HepG2 (cell line): ENCODE measurements at regions not wholly inside any gene's neighbourhood (a gene's known extent, or its start where the extent isn't known, plus 50 kb on each side); places are given as distances from the start of the nearest gene placed in this dataset.

Source experiments
- ATAC-seq: fragments of 200-7000 bp; cut with Tn5 transposase; 3 replicates; pipeline ENCODE4 v1.9.1; 2020; ENCODE audit warnings: mild to moderate bottlenecking, moderate library complexity
- BruUV-seq: library from RNA; stranded (reverse); fragments of 400-500 nt; replicated peaks from 2 replicates; lab custom pipeline; 2021; lab: Mats Ljungman, UMichigan
- CTCF ChIA-PET: fragments of 300-600 bp; formaldehyde crosslinking; extraction: SDS; loops from one replicate; lab custom pipeline; 2021; ENCODE audit warnings: low total read pairs, inconsistent platforms, low intra/inter-chr PET ratio; lab: Yijun Ruan, JAX
- POLR2A ChIA-PET: fragments of 350-600 bp; sonication (Branson Sonifier 250); formaldehyde crosslinking; loops from one replicate; lab custom pipeline; 2020; ENCODE audit warnings: antibody characterized with exemption, inconsistent platforms; lab: Yijun Ruan, JAX
- DNase-seq: peaks from one replicate; pipeline ENCODE4 v3.0.0-alpha.2; 2015; ENCODE audit warnings: low spot score
- FAIRE-seq: peaks from 3 replicates; lab custom pipeline; 2011; peaks lifted over from hg19 to GRCh38; lab: Jason Lieb, UNC
- H2AFZ ChIP-seq: one replicate; pipeline ENCODE4 v1.6.1; 2011; ENCODE audit warnings: low read length, inconsistent platforms
- H3K27ac ChIP-seq: fragments of 300-600 bp; 3 replicates; pipeline ENCODE4 v1.8.0; 2011; ENCODE audit warnings: mixed run types, mild to moderate bottlenecking, mixed read lengths, low read length, inconsistent platforms; ENCODE audit not compliant: insufficient read depth; ENCODE audit errors: extremely low read length
- H3K27me3 ChIP-seq, 2 experiments: fragments of 200-600 bp in 1 of 2; 2 replicates in 1 of 2; 3 replicates in 1 of 2; pipeline versions ENCODE4 v1.6.0 to v1.8.0; 2011; ENCODE audit warnings: low read length in 2 of 2, mild to moderate bottlenecking in 2 of 2, moderate library complexity in 2 of 2, inconsistent platforms in 1 of 2; ENCODE audit not compliant: insufficient read depth in 2 of 2, control insufficient read depth in 1 of 2
- H3K36me3 ChIP-seq, 2 experiments: fragments of 200-600 bp in 1 of 2; replicated peaks in 1 of 2; 2 replicates in 1 of 2; 3 replicates in 1 of 2; pipeline versions ENCODE4 v1.5.1 to v1.8.0; 2011; ENCODE audit warnings: low read length in 2 of 2, inconsistent platforms in 1 of 2; ENCODE audit not compliant: insufficient read depth in 2 of 2, control insufficient read depth in 1 of 2
- H3K4me1 ChIP-seq: 2 replicates; pipeline ENCODE4 v1.5.1; 2012; ENCODE audit warnings: low read length, inconsistent platforms; ENCODE audit not compliant: insufficient read depth
- H3K4me2 ChIP-seq: 2 replicates; pipeline ENCODE4 v1.6.0; 2011; ENCODE audit warnings: low read depth, low read length, inconsistent platforms
- H3K4me3 ChIP-seq, 3 experiments: fragments of 200-600 bp in 1 of 3; sonication (generic), shearing (Covaris generic) in 1 of 3; replicated peaks in 1 of 3; 2 replicates each; pipeline ENCODE4 v1.5.1; 2011 to 2016; ENCODE audit warnings: low read length in 3 of 3, inconsistent platforms in 2 of 3, low read depth in 2 of 3, mild to moderate bottlenecking in 2 of 3, control low read depth in 1 of 3, mixed read lengths in 1 of 3; ENCODE audit not compliant: insufficient read depth in 1 of 3
- H3K79me2 ChIP-seq: one replicate; pipeline ENCODE4 v1.6.1; 2011; ENCODE audit warnings: low read length, inconsistent platforms; ENCODE audit not compliant: insufficient read depth
- H3K9ac ChIP-seq: 2 replicates; pipeline ENCODE4 v1.6.0; 2011; ENCODE audit warnings: mild to moderate bottlenecking, low read depth, low read length, inconsistent platforms; ENCODE audit not compliant: insufficient read depth
- H3K9me3 ChIP-seq: 2 replicates; pipeline ENCODE4 v1.5.1; 2012; ENCODE audit warnings: mild to moderate bottlenecking, low read length
- H4K20me1 ChIP-seq: 2 replicates; pipeline ENCODE4 v1.6.0; 2011; ENCODE audit warnings: inconsistent platforms, mild to moderate bottlenecking, low read length, moderate library complexity; ENCODE audit not compliant: insufficient read depth
- ARID5B ChIP-seq: IDR thresholded peaks from 2 replicates; pipeline ENCODE4 v1.4.0; 2020; ENCODE audit warnings: mild to moderate bottlenecking, missing genetic modification reagents
- GATA4 ChIP-seq: sonication (generic); IDR thresholded peaks from 2 replicates; pipeline ENCODE4 v1.6.1; 2016; ENCODE audit warnings: antibody characterized with exemption, low read depth, borderline replicate concordance
- HDAC2 ChIP-seq: sonication (generic); formaldehyde crosslinking; IDR thresholded peaks from 2 replicates; pipeline ENCODE4 v1.4.0; 2020; ENCODE audit warnings: missing genetic modification reagents
- MAFF ChIP-seq: IDR thresholded peaks from 2 replicates; pipeline ENCODE4 v1.6.1; 2011; ENCODE audit warnings: low read depth, low read length, improper control_type of control experiment
- MAFK ChIP-seq, 2 experiments: IDR thresholded peaks in 1 of 2; conservative IDR thresholded peaks in 1 of 2; 2 replicates each; pipeline ENCODE4 v1.6.1; 2011; ENCODE audit warnings: improper control_type of control experiment in 2 of 2, low read length in 2 of 2
- MEIS1 ChIP-seq: sonication (generic); formaldehyde crosslinking; IDR thresholded peaks from 2 replicates; pipeline ENCODE4 v1.9.0; 2021; ENCODE audit warnings: mild to moderate bottlenecking, missing genetic modification reagents, moderate library complexity, borderline replicate concordance
- POLR2AphosphoS5 ChIP-seq: IDR thresholded peaks from 2 replicates; pipeline ENCODE4 v1.6.1; 2012; ENCODE audit warnings: low read depth, low read length
- STAT6 ChIP-seq: sonication (generic); formaldehyde crosslinking; IDR thresholded peaks from 2 replicates; pipeline ENCODE4 v1.4.0; 2020; ENCODE audit warnings: missing genetic modification reagents, mild to moderate bottlenecking, borderline replicate concordance
- TARDBP ChIP-seq: sonication (generic); formaldehyde crosslinking; IDR thresholded peaks from 2 replicates; pipeline ENCODE4 v1.8.0; 2022; ENCODE audit warnings: mild to moderate bottlenecking, missing genetic modification reagents
- ZMYM4 ChIP-seq: sonication (generic); formaldehyde crosslinking; IDR thresholded peaks from 2 replicates; pipeline ENCODE4 v1.8.1; 2023; ENCODE audit warnings: mild to moderate bottlenecking, missing genetic modification reagents
- WGBS: methylation state at CpG from one replicate; pipeline ENCODE4 v1.1.6; 2017; ENCODE audit warnings: low lambda C conversion rate; 5-methylcytosine and 5-hydroxymethylcytosine counted together
- in situ Hi-C: cut with HindIII; loops from 2 replicates; pipeline ENCODE4 v1.10.0; 2017; ENCODE audit warnings: low pct_unique_long_range_greater_than_20kb; ENCODE audit not compliant: extremely low pct_ligation_motif_present
- intact Hi-C: fragments of 100-400 bp; cut with micrococcal nuclease; formaldehyde crosslinking; loops from one replicate; pipeline ENCODE4 v1.10.0; 2022; ENCODE audit not compliant: unreplicated experiment
- TF ChIP-seq, protein P1 (sequence below): sonication (generic); formaldehyde crosslinking; IDR thresholded peaks from 2 replicates; pipeline ENCODE4 v1.5.1; 2020; ENCODE audit warnings: missing genetic modification reagents, mild to moderate bottlenecking, borderline replicate concordance
- TF ChIP-seq, protein P2 (sequence below): sonication (generic); formaldehyde crosslinking; IDR thresholded peaks from 2 replicates; pipeline ENCODE4 v1.8.0; 2022; ENCODE audit warnings: missing genetic modification reagents, mild to moderate bottlenecking, moderate library complexity, borderline replicate concordance

- no TSS peak for BruUV-seq
- ATAC-seq (no peak), FAIRE-seq (no peak), DNase-seq (no peak)
- no peak overlapping the region for H3K4me3 ChIP-seq
- no peak overlapping the region for H3K4me2 ChIP-seq
- TF ChIP-seq STAT6 (CRISPR knock-in tag) (no peak), MAFK (conservative IDR thresholded peaks at IDR 0.05 in 1 of 2, IDR thresholded peaks at IDR 0.05 in 1 of 2; ENCODE audit: low read length in 2 of 2) (peak in 1 of 2 experiments; percentile 28; a peak in 1 of 4 replicates), ZMYM4 (no peak), TARDBP (CRISPR knock-in tag) (no peak), HDAC2 (no peak), GATA4 (no peak), POLR2AphosphoS5 (no peak), MAFF (peak; percentile 28; the same call in 1 of the 2 replicates), ARID5B (CRISPR knock-in tag) (no peak), MEIS1 (CRISPR knock-in tag) (no peak)
- TF ChIP-seq, protein P1, sequence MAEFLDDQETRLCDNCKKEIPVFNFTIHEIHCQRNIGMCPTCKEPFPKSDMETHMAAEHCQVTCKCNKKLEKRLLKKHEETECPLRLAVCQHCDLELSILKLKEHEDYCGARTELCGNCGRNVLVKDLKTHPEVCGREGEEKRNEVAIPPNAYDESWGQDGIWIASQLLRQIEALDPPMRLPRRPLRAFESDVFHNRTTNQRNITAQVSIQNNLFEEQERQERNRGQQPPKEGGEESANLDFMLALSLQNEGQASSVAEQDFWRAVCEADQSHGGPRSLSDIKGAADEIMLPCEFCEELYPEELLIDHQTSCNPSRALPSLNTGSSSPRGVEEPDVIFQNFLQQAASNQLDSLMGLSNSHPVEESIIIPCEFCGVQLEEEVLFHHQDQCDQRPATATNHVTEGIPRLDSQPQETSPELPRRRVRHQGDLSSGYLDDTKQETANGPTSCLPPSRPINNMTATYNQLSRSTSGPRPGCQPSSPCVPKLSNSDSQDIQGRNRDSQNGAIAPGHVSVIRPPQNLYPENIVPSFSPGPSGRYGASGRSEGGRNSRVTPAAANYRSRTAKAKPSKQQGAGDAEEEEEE (CRISPR knock-in tag): no peak
- TF ChIP-seq, protein P2, sequence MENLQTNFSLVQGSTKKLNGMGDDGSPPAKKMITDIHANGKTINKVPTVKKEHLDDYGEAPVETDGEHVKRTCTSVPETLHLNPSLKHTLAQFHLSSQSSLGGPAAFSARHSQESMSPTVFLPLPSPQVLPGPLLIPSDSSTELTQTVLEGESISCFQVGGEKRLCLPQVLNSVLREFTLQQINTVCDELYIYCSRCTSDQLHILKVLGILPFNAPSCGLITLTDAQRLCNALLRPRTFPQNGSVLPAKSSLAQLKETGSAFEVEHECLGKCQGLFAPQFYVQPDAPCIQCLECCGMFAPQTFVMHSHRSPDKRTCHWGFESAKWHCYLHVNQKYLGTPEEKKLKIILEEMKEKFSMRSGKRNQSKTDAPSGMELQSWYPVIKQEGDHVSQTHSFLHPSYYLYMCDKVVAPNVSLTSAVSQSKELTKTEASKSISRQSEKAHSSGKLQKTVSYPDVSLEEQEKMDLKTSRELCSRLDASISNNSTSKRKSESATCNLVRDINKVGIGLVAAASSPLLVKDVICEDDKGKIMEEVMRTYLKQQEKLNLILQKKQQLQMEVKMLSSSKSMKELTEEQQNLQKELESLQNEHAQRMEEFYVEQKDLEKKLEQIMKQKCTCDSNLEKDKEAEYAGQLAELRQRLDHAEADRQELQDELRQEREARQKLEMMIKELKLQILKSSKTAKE: no peak
- H3K27me3 ChIP-seq: no peaks in the 10 kb centered on the region; a peak in 1 of 5 replicates
- no peaks in the 10 kb centered on the region for H3K79me2 ChIP-seq
- CTCF ChIA-PET: no interaction called here
- no peak overlapping the region for H3K27ac ChIP-seq
- in situ Hi-C loops (loop anchor here (25.0 kb wide), 1 partner anchor 619 kb away; no protein-coding TSS in a partner anchor), intact Hi-C loops (no loop called here)
- H4K20me1 ChIP-seq: no peaks in the 10 kb centered on the region
- POLR2A ChIA-PET: no interaction called here
- H3K4me1 ChIP-seq: no peaks in the 10 kb centered on the region
- H3K9ac ChIP-seq: no peak overlapping the region
- H3K9me3 ChIP-seq: no peaks in the 10 kb centered on the region
- WGBS: 3% methylated on average over 3 of the region's 3 CpGs
- no peak overlapping the region for H2AFZ ChIP-seq
- no peaks in the 10 kb centered on the region for H3K36me3 ChIP-seq
Measured at GRCh38 chr10:111356571-111356970, 279.7 kb downstream of the ADRA2A start.
